ENCODE measurements at regions not wholly inside any gene's neighbourhood (a gene's known extent, or its start where the extent isn't known, plus 50 kb on each side); places are given as distances from the start of the nearest gene placed in this dataset.
"Not testable (repeated sequence)": the region's sequence is repeated elsewhere in the genome, so short reads cannot be mapped to it uniquely, and the experiment has no call there.

- TF ChIP-seq CTCF (conservative IDR thresholded peaks at IDR 0.05; ENCODE audit: low read length); EZH2phosphoT487 (IDR thresholded peaks at IDR 0.05; ENCODE audit: borderline replicate concordance): not testable (repeated sequence)
Observed at GRCh38 chr16:29155866-29156200, 171.0 kb downstream of the LAT start.

Data from Loucy (cell line).